SKM-1 (cell line): ENCODE measurements at regions not wholly inside any gene's neighbourhood (a gene's known extent, or its start where the extent isn't known, plus 50 kb on each side); places are given as distances from the start of the nearest gene placed in this dataset.
"Not testable (repeated sequence)": the region's sequence is repeated elsewhere in the genome, so short reads cannot be mapped to it uniquely, and the experiment has no call there.

Source experiments
- DNase-seq: peaks from one replicate; lab custom pipeline; 2025; ENCODE audit not compliant: unreplicated experiment; lab: John Stamatoyannopoulos, UW

GRCh38 chr9:82489201-82489821 lies 500.7 kb downstream of the SPATA31D1 start:
- DNase-seq = no peak

- DNase-seq = no peak
These were observed 501.5 kb downstream of the SPATA31D1 start for GRCh38 chr9:82490019-82490499.

GRCh38 chr9:82490821-82491220 lies 502.2 kb downstream of the SPATA31D1 start:
- DNase-seq = not testable (repeated sequence)

- DNase-seq = no peak
These were observed 503.0 kb downstream of the SPATA31D1 start for GRCh38 chr9:82491604-82492003.

GRCh38 chr9:82492274-82492673 lies 503.7 kb downstream of the SPATA31D1 start:
- DNase-seq = no peak

- DNase-seq = no peak
These were observed 507.6 kb downstream of the SPATA31D1 start for GRCh38 chr9:82495884-82496777.

GRCh38 chr9:82498541-82499317 lies 510.2 kb downstream of the SPATA31D1 start:
- no peak for DNase-seq

- no peak for DNase-seq
These were observed 510.8 kb downstream of the SPATA31D1 start for GRCh38 chr9:82499337-82499736.

- DNase-seq = no peak
These were observed 516.0 kb downstream of the SPATA31D1 start for GRCh38 chr9:82504620-82505019.

GRCh38 chr9:82511626-82512025 lies 523.1 kb downstream of the SPATA31D1 start:
- DNase-seq = no peak

GRCh38 chr9:82512728-82513127 lies 524.2 kb downstream of the SPATA31D1 start:
- no peak for DNase-seq

GRCh38 chr9:82513242-82513751 lies 524.7 kb downstream of the SPATA31D1 start:
- DNase-seq = no peak

GRCh38 chr9:82513976-82514735 lies 525.6 kb downstream of the SPATA31D1 start:
- DNase-seq = no peak

GRCh38 chr9:82518868-82519267 lies 530.3 kb downstream of the SPATA31D1 start:
- DNase-seq = no peak

- no peak for DNase-seq
These were observed 530.8 kb downstream of the SPATA31D1 start for GRCh38 chr9:82519332-82519731.

- no peak for DNase-seq
These were observed 535.8 kb downstream of the SPATA31D1 start for GRCh38 chr9:82524407-82524806.

- DNase-seq = no peak
These were observed 536.4 kb downstream of the RASEF start for GRCh38 chr9:82526577-82526976.

GRCh38 chr9:82531795-82532194 lies 531.1 kb downstream of the RASEF start:
- DNase-seq = no peak

GRCh38 chr9:82532504-82533180 lies 530.3 kb downstream of the RASEF start:
- DNase-seq = no peak

GRCh38 chr9:82535432-82535998 lies 527.4 kb downstream of the RASEF start:
- DNase-seq = no peak
